Lung (tissue), 11 donors: ENCODE measurements at regions not wholly inside any gene's neighbourhood (a gene's known extent, or its start where the extent isn't known, plus 50 kb on each side); places are given as distances from the start of the nearest gene placed in this dataset.

Source experiments
- ATAC-seq: fragments of 200-7000 bp; cut with Tn5 transposase; one replicate; pipeline ENCODE4 v1.9.1; 2020; ENCODE audit warnings: moderate number of reproducible peaks; ENCODE audit not compliant: insufficient read depth, low FRiP score
- DNase-seq, 3 donors: peaks; one replicate each; pipeline ENCODE4 v3.0.0-alpha.2; 2013 to 2017
- H3K27ac ChIP-seq, 2 donors: one replicate each; pipeline ENCODE4 v1.5.1; 2013; ENCODE audit warnings: mild to moderate bottlenecking in 2 of 2, moderate library complexity in 2 of 2, control low read depth in 1 of 2, inconsistent platforms in 1 of 2, low read depth in 1 of 2, low read length in 1 of 2
- H3K27me3 ChIP-seq, 3 donors: one replicate each; pipeline ENCODE4 v1.5.1; 2013; ENCODE audit warnings: low read length in 2 of 3; ENCODE audit not compliant: control insufficient read depth in 3 of 3, insufficient read depth in 3 of 3
- H3K36me3 ChIP-seq, 4 donors: one replicate each; pipeline ENCODE4 v1.5.1; 2013; ENCODE audit warnings: low read length in 4 of 4, mild to moderate bottlenecking in 1 of 4, moderate library complexity in 1 of 4; ENCODE audit not compliant: control insufficient read depth in 4 of 4, insufficient read depth in 4 of 4
- H3K4me1 ChIP-seq, 5 donors: one replicate each; pipeline ENCODE4 v1.5.1; 2013; ENCODE audit warnings: low read length in 5 of 5, mild to moderate bottlenecking in 2 of 5, moderate library complexity in 1 of 5; ENCODE audit not compliant: control insufficient read depth in 5 of 5, insufficient read depth in 5 of 5
- H3K4me3 ChIP-seq: one replicate; pipeline ENCODE4 v1.5.1; 2013; ENCODE audit warnings: mild to moderate bottlenecking, control low read depth, moderate library complexity
- H3K9ac ChIP-seq, 2 donors: one replicate each; pipeline ENCODE4 v1.5.1; 2013; ENCODE audit warnings: low read length in 2 of 2, control low read depth in 1 of 2; ENCODE audit not compliant: insufficient read depth in 1 of 2
- H3K9me3 ChIP-seq, 4 donors: one replicate each; pipeline ENCODE4 v1.5.1; 2013; ENCODE audit warnings: low read length in 3 of 4, mild to moderate bottlenecking in 1 of 4, moderate library complexity in 1 of 4; ENCODE audit not compliant: control insufficient read depth in 4 of 4, insufficient read depth in 3 of 4
- WGBS, 2 donors: extraction: QIAGEN DNeasy Blood & Tissue Kit; methylation state at CpG; one replicate each; pipeline ENCODE4 v1.1.7; 2013; 5-methylcytosine and 5-hydroxymethylcytosine counted together
- TF ChIP-seq, protein P1 (sequence below): IDR thresholded peaks from 2 replicates; pipeline ENCODE4 v1.5.1; 2012; ENCODE audit warnings: mild to moderate bottlenecking; ENCODE audit errors: control extremely low read depth, extremely low read depth
- donor health status: control.
- donor health status: control.
- donor health status: Bipolar disorder and iron deficiency.
- donor health status: healthy.
- donor health status: DM: yes; HTN: yes; CAD: no.

GRCh38 chr9:97766610-97767009, 69.5 kb upstream of the XPA start:
- Histone ChIP-seq H3K27me3 (peaks cover 0 to 15% (median 0%) of the 10 kb centered on the region in 3 donors), H3K36me3 (no peaks in the 10 kb centered on the region), H3K9ac (no peak overlapping the region), H3K4me3 (no peak overlapping the region), H3K4me1 (no peaks in the 10 kb centered on the region), H3K27ac (no peak overlapping the region), H3K9me3 (no peaks in the 10 kb centered on the region)
- TF ChIP-seq, protein P1, sequence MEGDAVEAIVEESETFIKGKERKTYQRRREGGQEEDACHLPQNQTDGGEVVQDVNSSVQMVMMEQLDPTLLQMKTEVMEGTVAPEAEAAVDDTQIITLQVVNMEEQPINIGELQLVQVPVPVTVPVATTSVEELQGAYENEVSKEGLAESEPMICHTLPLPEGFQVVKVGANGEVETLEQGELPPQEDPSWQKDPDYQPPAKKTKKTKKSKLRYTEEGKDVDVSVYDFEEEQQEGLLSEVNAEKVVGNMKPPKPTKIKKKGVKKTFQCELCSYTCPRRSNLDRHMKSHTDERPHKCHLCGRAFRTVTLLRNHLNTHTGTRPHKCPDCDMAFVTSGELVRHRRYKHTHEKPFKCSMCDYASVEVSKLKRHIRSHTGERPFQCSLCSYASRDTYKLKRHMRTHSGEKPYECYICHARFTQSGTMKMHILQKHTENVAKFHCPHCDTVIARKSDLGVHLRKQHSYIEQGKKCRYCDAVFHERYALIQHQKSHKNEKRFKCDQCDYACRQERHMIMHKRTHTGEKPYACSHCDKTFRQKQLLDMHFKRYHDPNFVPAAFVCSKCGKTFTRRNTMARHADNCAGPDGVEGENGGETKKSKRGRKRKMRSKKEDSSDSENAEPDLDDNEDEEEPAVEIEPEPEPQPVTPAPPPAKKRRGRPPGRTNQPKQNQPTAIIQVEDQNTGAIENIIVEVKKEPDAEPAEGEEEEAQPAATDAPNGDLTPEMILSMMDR = no peak
- no peak for DNase-seq
- WGBS, 2 donors = 85 to 91% methylated on average over 3 of the region's 3 CpGs
- ATAC-seq = no peak

DNA sequence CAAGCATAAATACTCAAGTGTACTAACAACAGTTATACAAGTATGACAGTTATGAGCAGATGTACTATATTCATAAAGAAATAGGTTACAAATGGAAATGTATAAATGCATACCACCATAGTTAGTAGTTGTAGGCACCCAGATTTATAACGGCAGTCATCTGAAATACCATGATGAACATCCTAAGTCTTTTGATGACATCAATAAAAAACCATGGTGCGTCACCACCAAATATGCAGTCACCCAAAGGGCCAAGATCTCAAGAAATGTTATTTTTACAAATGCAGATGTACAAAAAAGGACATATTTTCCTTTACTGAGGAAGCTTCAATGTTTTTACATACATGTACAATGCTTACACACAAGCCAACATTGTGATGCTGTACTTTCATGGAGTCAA, 70.8 kb upstream of the XPA start:
- DNase-seq = no peak
- no peak for ATAC-seq
- Histone ChIP-seq H3K4me1 (no peaks in the 10 kb centered on the region), H3K36me3 (no peaks in the 10 kb centered on the region), H3K27me3 (peaks cover 0 to 11% (median 0%) of the 10 kb centered on the region in 3 donors), H3K9me3 (no peaks in the 10 kb centered on the region), H3K27ac (no peak overlapping the region), H3K9ac (no peak overlapping the region), H3K4me3 (no peak overlapping the region)
- TF ChIP-seq, protein P1 = no peak
- 92 to 94% methylated on average over 2 of the region's 2 CpGs for WGBS, 2 donors

DNA sequence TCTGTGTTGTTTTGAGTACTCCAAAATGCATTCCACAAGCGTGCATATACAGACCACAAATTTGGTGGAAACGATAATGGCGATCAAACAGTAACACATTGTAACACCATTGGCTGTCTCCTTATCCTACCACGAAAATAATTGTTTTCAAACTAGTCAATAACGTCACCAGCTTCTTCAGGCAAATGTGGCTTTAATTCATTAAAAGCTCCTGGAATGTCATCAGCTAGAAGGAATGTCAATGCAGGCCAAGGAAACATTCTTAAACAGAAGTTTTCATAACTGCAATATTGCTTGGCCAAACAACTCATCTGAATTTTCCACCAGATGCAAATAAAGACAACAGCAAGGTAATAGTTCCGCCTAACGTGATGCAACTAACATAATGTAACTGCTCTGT, 71.6 kb upstream of the XPA start:
- no peak overlapping the region for H3K27ac ChIP-seq
- WGBS, 2 donors = 75 to 82% methylated on average over 7 of the region's 7 CpGs

More for the DNA sequence above, 71.6 kb upstream of the XPA start:
- ATAC-seq (no peak), DNase-seq (no peak)
- no peaks in the 10 kb centered on the region for H3K9me3 ChIP-seq
- H3K36me3 ChIP-seq = no peaks in the 10 kb centered on the region
- no peak overlapping the region for H3K4me3 ChIP-seq
- no peaks in the 10 kb centered on the region for H3K4me1 ChIP-seq
- no peak overlapping the region for H3K9ac ChIP-seq
- TF ChIP-seq, protein P1 = no peak
- H3K27me3 ChIP-seq = peaks cover 0 to 11% (median 0%) of the 10 kb centered on the region in 3 donors
